ENCODE measurements at regions not wholly inside any gene's neighbourhood (a gene's known extent, or its start where the extent isn't known, plus 50 kb on each side); places are given as distances from the start of the nearest gene placed in this dataset.
"Not testable (repeated sequence)": the region's sequence is repeated elsewhere in the genome, so short reads cannot be mapped to it uniquely, and the experiment has no call there.

DNA sequence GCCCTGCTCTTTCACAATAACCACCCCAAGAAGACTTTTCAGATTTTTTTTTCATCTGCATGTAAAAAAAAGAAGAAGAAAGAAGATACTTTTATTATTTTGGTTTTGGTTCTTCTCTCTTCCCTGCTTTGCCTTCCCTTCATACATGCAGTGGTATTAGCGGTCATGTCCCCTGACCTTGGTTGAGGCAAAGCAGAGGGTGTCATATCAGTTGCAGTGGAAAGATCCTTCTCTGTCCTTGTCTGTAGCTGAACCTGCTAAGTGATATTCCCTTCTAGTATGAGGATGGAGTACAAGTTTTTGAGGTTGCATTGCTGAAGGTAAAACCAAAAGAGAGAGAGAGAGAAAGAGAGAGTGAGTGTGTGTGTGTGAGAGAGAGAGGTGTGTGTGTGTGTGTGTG, 345.7 kb downstream of the UTRN start:
- no peak for DNase-seq

DNA sequence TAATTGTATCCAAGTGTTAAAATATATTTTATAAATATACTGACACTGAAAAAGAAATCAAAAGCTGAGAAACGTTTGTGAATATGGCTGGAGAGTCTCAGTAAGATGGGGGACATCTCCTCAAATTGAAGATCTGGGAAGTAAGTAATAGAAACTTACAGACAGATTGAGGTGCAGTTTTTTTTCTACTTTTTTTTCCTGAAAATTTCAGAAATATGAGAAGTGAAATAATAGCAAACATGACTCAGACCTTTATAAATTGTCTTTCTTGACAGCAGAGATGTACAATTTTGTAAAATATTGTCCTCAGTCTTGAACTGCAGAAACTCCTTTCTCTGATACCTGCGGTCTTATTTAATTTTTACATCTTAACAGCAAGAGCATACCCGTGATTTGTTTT, 347.1 kb downstream of the UTRN start:
- no peak for DNase-seq

DNA sequence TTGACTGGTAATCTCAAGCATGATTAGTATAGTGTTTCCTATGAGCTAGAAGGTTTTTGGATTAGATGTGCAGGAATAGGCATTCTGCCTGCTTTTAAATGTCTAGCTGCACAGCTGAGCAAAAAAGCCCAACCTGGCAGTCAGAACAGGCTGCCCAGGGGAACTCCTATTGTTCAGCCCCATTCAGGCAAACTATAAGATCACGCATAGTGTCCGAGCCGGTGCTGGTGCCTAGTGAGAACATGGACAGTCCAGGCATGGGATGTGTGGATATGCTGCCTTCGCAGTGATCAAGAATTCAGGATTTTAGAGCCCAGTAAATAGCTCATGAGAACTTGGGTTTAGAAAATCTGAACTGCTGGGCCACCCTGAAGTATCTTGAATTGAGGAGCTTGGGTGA, 348.8 kb downstream of the UTRN start:
- DNase-seq, result no peak

DNA sequence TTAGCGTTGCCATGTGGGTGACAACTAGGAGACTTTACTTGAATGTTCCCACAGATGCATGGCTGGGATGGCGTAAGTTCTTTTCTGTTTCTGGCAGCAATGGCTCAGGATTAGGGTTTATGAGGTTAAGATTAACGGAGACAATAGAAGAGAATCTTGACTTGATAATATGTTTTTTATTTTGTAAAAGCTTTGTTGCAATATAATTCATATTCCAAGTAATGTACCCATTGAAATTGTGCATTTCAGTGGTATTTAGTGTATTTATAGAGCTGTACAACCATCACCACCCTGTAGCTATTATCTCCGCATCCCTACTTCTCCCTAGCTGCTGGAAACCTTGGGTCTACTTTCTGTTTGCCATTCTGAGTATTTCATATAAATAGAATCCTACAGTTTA, 349.2 kb downstream of the UTRN start:
- DNase-seq, result no peak

DNA sequence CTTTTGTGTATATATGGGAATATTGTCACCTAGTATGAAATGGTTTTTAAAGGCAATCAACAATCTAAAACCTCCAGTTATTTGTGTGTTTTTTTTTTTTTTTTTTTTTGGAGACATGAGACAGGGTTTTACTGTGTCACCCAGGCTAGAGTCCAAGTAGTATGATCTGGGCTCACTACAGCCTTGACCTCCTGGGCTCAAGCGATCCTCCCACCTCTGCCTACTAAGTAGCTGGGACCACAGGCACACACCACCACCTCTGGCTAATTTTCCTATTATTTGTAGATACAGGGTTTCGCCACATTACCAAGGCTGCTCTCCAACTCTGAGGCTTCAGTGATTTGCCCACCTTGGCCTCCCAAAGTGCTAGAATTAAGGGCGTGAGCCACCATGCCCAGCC, 349.9 kb downstream of the UTRN start:
- DNase-seq, result no peak

DNA sequence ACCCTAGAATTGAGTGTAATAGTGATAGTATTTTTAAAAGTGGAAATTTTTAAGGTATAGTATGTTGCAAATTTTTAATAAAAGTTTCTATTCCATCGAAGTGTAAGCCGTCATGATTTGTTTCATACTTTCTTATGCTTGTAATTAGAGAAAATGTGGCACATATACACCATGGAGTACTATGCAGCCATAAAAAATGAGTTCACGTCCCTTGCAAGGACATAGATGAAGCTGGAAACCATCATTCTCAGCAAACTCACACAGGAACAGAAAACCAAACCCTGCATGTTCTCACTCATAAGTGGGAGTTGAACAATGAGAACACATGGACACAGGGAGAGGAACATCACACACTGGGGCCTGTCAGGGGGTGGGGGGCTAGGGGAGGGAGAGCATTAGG, 350.9 kb downstream of the UTRN start:
- not testable (repeated sequence) for DNase-seq

DNA sequence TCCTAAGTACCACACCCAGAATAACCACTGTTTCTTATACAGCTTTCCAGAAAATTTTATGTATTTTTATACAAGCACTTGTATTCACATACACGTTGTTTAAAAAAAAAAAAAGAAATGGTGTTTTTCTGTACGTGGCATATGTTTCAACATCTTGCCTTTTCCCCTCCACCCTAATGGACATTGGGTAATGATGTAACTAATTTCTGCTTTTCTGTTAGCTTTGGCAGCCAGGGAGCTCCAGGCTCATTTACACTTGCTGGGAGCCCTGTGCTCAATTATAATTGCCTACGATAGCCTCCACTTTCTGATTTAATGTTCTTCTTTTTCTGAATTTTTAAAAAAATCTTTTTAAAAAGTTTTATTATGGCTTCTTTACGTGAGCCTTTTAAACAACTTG, 352.4 kb downstream of the UTRN start:
- no peak for DNase-seq

DNA sequence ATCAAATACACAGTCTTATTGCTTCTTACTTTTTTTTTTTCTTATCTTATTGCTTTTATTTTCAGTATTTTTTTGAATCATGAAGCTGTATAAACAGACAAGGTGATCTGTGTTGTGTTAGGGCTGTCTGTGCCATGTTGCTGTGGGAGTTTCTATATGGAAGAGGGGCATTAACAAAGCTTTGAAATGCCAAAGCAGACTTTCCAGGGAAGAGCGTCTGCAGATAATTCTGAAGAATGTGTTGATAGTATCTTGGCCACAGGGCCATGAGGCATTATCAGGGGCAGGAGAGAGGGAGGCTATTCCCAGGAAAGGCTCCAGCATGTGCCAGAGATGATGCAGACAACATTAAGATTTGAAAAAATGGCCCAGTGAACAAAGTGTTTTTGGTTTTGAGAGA, 354.5 kb downstream of the UTRN start:
- DNase-seq, result no peak

DNA sequence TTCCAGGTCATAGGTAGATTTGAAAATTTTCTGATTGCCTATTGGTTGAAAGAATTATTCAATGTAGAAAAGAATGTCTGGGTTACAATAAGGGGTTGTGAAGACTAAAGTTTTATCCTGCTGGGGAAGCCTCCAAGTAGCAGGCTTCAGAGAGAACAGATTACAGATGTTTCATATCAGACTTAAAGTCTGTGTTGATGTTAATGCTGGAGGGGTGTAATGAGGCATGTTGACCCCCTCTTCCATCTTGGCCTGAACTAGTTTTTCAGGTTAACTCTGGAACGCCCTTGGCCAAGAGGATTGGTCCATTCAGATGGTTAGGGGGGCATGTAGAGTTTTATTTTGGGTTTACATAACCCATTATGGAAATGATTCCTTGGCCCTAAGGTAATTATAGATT, 356.2 kb downstream of the UTRN start:
- DNase-seq, result no peak

DNA sequence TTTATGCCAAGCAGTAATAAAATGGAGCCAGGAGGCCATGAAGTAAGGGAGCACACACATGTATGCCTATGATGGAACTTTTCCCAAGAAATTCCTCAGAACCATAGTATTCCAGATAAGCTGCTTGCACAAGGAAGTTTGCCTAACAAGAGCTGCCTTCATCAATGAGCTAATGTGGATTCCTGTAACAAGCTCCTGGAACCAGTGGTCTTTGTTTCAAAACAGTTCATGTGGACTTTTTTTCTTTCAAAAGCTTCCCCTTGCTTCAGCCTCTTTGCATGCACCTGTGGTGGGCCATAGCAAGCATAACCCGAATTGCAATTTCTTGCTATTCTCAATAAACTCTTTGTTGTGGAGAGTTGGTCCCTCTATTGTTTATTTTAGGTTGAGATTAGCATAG, 359.6 kb downstream of the UTRN start:
- no peak for DNase-seq

DNA sequence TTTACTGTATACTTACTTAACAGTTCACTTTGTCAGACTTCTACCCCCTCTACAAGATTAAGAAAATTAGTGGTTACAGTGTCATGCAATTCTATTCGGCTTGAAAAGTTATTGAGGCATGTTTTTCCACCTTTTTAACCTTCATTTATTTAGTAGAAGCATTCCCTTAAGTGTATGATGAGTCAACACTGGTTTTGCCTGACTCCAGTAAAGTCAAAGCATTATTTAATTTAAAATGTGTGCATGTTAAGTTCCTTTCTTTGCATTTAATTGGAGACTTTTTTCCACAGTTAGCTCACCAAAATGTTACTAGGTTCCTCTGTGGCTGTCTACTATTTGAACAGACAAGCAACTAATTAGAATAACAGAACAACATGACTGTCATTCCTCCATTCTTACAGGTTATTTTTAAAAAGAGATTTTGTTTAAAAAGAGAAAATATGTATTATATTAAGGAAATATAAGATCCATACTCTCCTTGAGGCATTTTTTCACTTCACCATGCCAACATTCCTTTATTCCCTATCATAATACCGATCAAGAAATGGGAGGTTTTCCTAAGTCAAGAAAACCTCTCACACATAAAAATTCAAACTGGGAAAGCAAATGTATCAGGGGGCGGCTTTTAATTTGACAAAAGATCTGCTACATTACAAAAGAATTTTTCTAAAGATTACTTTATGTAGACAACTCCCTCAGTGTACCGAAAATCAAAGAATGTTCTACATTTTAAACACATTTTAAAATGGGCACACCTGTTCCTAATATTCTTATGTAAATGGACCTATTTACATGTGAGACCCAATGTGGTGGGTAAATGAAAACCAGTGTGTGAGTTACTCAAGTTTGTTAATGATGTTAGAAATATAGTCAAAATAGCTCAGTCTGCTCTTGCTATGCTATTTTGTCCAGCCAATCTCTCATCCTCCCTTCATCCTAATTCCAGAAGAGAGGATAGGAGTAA, 361.2 kb downstream of the UTRN start:
- DNase-seq, result no peak

DNA sequence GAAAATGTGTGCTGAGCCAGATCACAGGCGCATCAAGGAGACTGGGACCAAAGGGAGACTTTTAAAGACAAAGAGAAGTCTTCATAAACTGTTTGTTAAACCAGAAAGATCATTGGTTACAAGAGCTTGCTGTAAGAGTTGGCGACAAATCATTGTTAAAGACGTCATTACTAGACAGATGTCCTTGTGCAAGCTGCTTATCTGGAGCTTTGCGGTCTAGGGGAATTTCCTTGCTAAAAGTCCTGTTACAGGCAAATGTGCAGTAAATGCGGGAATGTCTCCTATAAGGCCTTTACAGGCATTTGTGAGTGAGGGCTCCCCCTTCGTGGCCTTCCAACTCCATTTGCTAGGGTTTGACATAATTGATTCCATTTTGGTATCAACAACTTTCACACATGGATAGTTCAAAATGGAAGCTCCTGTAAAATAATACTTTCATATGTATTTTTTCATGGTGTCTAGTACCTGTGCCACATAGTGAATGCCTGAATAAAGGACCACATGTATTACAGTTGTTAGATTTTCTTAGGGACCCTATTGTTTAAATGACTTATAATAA, 362.4 kb downstream of the UTRN start:
- DNase-seq, result no peak

DNA sequence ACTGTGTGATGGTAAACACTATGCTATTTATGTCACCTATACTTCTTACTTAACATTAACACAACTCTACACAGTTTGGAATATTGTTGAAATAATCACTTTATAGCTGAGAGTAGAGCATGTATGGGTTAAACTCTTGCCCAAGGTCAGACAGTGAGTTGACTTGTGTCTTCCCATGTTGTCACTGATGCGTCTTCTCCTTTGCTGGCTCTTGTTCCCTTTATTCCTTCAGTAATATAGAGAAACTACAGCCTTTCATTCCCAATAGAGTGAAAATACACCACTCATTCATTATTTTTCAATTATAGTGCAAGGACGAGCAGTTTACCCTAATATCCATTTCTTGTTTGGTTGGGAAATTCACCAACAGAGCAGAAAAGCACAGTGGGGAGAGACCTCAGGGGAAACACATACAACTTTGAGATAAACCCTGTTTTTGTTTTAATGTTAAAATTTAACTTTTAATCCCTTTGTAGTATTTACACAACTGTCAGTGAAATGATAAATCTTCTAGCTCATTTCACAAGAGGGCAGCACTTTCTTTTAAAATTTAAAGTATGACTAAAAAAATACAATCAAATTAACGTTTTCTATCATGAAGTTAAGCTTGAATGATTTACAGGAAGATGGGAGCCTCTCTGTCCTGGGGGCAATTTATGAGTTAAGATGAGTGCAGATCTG, 363.0 kb downstream of the UTRN start:
- DNase-seq, result no peak

DNA sequence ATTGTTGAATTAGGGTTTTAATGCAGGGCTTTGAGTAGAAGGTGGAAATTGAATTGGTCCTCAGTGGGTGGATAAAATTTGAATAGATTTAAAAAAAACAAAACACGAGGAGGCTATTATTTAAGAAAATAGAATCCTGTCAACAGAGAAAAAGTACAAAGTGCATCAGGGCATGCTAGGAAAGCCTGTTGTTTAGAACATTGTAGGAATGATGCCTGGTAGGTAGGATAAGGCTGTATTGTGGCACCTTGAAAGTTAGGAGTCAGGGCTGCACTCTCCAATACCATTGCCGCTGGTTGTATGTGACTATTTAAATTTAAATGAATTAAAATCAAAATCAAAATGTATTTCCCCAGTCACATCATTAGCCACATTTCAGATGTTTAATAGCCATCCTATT, 363.9 kb downstream of the UTRN start:
- DNase-seq, result no peak

DNA sequence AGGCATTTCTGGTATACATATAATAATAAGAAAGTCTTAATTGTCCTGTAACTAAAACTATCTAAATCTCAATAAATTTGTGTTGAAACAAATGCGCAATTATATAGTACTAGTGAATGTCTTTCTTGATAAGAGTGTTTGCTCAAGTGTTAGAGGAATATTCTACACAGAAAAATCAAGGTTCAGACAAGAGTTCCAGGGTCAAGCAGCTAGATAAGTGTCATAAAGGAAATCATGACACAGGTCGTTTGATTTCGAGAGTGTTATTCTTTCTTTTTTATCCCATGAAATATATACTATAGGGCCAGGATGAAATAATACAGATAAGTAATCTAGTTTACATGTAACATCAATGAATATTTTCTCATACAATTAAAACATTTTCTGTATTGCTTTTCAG, 366.1 kb downstream of the UTRN start:
- no peak for DNase-seq

DNA sequence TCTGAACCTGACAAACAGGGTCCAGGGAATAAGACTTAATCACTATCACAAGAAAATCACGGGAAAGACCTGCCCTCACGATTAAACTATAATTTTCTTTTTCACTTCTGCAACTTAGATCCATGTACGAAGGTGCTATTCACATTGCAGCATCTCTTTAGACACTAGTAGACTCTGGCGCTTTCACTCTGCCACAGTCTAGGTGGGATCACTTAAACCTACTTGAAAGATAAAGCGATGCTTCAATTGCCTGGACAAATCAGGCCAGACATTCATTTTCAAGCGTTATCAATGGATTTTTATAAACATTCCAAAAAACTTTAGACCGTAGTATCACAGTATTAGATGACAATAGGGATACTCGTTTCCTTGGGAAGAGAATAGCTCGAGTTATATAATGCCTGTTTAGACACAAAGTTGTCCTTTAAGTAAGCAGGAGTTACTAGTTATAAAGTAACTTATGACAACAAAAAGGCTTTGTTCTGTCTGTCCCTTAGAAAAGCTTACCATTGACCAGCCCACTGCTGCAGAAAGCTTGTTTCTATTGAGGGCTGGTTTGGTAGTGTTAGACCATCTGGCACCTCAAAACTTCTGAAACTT, 367.3 kb downstream of the UTRN start:
- no peak for DNase-seq

DNA sequence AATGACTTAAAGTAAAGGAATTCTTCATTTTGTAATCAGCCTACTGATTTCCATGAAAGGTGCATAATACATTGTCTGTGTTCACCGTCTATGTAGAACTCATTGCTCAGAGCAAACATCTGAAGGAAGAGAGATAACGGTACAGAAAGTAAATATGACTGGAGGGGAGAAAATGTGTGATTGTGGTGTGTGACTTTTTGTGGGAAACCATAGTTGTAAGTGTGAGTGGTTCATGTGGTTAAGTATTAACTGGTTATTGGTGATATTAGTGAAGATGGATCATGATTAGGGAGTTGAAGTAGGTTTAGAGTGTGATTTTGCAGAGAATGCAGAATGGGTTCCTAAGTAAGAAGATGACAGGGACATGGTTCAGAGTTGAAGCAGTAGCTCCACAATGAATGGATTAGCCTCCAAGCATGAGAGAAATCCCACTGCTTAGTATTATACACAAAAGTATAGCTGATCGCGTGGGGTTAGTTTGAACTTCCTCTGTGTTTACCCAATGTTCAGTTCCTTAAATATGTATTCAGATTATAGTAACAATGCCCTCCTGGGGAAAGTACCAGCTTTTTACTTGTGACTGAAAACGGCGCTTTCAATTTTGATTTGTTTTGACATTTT, 368.9 kb downstream of the UTRN start:
- DNase-seq, result no peak

DNA sequence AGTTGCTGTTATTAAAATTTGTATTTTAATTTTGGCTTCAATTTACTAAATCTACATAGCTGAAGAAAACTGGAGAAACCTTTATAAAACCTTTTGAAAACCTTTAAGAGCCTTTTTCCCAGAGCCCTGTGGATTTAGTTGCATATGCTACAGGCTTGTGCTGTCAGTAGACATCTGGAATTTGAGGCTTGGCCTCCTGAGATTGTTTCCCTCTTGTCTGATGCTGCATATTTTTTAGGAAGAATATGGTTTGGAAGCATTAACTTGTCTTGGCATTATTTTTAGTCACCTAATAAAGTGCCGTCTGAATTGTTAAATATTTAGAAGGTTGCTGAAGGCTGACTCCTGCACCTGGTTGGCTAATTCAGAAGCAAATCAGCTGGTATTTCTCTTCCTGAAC, 369.4 kb downstream of the UTRN start:
- no peak for DNase-seq

DNA sequence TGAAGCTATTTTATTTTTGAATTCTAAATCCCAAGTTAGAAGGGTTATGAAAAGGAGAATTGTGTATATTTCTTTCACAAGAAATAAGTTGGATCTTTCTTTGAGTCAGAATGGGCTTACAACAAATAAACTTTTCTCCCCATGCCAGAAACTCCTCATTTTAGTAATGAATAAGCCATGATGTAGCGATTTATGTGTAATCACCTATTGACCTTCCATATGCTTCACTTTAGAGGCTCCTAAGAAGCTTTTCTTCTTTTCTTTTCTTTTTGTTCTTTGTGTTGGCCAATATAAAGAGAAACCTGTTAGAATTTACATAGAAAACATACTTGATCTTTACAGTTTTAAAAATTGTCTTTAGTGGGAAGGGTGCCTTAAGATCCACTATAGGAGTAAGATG, 370.2 kb downstream of the UTRN start:
- no peak for DNase-seq

DNA sequence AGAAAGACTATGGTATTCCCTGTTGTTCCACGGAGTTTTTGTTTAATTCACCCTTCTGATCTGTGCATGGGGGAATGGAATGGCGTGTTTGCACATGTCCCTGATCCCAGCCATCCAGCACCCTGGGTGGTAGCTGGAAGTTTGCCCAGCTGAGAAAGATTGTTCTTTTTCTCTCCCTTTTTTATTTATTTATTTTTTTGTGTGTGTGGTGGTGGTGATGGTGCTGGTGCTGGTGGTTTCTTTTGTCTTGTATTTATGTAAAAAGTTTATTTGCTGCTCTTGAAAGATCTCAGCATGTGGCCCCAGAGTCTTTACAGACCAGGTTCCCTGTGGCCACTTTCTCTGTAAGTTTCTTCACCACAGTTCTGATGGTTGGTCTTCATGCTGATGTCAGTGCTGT, 372.6 kb downstream of the UTRN start:
- DNase-seq, result no peak

DNA sequence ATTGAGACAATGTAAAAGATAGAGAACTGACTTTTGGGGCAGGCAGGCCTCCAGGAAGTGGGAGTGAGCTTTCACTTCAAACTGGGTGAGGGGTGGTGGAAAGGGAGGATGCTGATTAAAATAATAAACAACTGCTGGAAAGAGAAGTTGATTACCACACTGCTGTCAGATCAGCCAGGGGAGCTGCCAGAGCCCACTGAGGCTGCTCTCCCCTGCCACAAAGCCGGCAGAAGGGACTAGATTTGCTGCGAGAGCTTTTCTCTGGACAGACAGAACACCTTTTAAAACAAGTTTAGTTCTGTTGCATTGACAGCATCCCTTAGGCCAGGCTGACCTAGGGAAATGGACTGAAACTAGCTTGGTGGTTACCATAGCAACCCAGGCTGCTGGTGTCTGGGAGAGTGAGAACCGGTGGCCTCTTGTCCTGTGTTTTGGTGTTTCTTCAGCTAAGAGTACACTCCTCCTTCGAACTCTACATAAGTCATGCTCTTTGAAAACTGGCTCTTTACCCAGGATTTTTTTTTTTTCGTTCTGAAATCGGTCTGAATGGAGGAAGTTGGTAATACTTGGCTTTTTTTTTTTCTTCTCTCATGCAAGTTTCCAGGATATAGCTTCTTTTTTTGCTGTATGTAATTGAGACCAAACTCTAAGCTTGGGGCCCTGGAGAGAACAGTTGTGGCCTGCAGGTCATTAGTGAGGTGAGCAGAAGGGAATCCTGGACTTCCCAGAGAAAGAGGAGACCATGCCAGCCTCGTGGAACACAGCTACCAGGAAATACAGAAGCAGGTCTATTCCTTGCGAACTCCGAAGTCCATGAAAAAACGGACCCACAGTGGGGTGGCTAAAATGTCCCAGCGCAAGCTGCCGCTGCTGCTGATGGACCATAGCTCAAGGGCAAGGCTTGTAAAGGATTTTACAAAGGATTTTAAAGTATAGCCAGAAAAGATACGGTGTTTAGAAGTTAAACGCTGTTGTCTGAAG, 374.4 kb downstream of the UTRN start:
- no peak for DNase-seq

DNA sequence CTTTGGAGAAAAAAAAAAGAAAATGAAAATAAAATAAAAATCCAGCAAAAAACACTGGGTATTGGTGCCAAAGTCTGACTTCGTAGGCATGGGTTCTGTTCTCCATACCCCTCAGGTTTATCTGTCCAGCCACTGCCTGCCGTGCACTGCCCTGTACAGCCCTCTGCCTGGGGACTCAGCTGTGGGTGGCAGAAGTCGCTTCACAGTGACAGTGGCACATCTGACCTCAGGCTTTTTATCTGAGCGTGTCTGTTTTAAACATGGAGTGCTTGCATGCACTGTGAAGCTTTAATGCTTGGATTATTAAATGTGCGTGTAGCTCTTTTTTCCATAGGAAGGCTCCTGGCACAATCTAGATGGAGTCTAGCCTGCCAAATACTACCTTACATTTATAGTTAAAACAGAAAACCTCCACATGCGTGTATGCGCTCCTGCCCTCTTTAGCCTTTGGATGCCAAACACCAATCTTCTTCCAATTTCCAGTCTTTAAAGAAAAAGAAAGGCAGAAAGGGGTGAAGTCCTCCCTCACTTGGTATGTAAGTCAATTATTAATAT, 375.5 kb downstream of the UTRN start:
- DNase-seq, result no peak
